ENCODE measurements at regions not wholly inside any gene's neighbourhood (a gene's known extent, or its start where the extent isn't known, plus 50 kb on each side); places are given as distances from the start of the nearest gene placed in this dataset.

DNA sequence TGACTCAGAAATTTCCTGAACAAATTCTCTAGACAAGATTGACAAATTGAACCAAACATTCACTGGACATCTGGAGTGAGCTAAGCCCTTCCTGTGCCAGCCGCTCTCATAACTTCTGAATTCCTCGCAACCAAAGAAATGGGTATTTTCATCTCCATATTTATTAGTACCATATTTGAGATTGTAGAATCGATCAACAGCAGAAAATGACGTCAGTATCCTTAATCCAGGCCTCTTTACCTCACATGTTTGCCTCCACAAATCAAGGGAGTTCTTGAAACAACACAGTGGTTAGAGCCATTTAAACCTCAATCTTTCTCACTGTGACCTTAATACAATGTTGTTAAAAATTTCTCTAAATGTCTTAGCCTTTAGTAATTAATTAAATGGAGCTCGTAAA, 735.6 kb upstream of the SORCS1 start:
- TF ChIP-seq, protein P1, sequence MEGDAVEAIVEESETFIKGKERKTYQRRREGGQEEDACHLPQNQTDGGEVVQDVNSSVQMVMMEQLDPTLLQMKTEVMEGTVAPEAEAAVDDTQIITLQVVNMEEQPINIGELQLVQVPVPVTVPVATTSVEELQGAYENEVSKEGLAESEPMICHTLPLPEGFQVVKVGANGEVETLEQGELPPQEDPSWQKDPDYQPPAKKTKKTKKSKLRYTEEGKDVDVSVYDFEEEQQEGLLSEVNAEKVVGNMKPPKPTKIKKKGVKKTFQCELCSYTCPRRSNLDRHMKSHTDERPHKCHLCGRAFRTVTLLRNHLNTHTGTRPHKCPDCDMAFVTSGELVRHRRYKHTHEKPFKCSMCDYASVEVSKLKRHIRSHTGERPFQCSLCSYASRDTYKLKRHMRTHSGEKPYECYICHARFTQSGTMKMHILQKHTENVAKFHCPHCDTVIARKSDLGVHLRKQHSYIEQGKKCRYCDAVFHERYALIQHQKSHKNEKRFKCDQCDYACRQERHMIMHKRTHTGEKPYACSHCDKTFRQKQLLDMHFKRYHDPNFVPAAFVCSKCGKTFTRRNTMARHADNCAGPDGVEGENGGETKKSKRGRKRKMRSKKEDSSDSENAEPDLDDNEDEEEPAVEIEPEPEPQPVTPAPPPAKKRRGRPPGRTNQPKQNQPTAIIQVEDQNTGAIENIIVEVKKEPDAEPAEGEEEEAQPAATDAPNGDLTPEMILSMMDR (conservative IDR thresholded peaks at IDR 0.05; ENCODE audit: low read depth, low read length): no peak
- TF ChIP-seq EZH2 (IDR thresholded peaks at IDR 0.05; ENCODE audit: low read length, unreplicated experiment): no peak
